ENCODE measurements at regions not wholly inside any gene's neighbourhood (a gene's known extent, or its start where the extent isn't known, plus 50 kb on each side); places are given as distances from the start of the nearest gene placed in this dataset.
"Not testable (repeated sequence)": the region's sequence is repeated elsewhere in the genome, so short reads cannot be mapped to it uniquely, and the experiment has no call there.

GRCh38 chr2:225773148-225773547 is 373.6 kb downstream of the NYAP2 start:
- FAIRE-seq, result no peak

DNA sequence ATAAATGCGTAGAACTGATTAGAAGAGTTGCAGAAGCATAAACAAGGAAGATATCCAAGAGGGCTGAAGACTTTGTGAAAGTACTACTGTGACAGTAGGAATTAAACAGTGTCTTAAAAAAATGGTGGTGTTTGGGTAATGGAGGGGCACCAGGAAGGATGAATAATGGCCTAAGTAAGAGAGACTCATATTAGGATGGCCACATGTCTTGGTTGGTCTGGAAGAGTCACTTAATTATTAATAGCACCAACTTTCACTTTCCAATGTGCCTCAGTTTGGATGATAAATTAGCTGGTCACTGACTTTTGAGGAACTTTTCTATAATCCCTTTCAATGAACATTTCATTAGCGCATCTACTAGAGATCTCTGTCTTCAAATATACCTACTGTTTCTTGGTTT is 372.2 kb downstream of the NYAP2 start:
- no peak for FAIRE-seq

DNA sequence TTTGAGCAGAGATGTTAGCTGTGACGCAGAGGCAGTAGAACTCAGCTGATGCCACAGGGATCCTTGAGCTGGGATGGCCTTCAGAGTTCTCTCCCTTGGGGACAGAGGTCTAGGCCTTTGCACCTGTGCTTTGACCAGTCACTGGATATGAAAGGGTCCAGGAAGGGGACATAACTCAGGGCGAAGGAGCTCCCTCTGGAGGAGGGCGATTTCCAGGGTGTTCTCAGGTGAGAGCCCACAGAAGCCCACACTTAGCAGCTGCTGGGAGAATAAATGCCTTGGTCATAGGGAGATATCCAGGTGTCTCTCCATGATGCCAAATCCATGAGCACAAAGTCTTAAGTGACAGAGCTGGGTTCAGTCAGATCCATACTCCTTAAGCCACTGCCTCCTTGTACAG is 369.2 kb downstream of the NYAP2 start:
- no peak for FAIRE-seq

- FAIRE-seq, result no peak
Observed at GRCh38 chr2:225766431-225766830, 366.9 kb downstream of the NYAP2 start.

DNA sequence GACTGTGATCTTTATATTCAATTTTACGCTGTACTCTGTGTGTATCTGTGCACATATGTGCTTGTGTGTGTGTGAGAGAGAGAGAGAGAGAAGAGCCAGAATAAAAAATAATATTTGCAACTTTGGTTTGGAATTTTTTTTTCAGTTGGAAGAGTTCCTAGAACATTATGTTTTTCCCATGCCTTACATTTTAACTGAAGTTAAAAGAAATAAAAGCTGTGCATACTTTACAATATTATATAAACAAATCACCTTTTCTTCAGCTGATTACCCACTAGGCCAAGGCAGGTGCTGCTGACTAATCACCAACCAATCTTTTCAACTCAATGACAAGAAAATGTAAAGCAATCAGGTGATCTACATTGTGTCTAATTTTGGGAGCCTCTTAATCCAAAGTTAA is 366.3 kb downstream of the NYAP2 start:
- FAIRE-seq, result no peak

- FAIRE-seq, result no peak
Observed at GRCh38 chr2:225764346-225764745, 364.8 kb downstream of the NYAP2 start.

DNA sequence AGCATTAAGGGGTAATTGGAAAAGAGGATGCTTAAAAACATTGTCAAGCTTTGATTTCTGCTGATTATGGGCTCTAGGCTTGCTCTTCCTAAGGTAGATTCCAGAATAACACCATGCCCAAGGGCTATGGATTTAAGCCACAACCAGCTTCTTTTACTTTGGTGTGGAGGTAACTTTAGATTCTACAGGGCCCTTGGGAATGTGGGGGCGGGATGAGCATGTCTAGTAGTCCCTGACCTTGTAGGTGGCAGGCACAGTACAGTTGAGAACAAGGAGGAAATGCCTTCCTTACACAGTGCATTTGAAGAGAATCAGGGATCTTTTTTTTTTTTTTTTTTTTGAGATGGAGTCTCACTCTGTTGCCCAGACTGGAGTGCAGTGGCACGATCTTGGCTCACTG is 364.2 kb downstream of the NYAP2 start:
- FAIRE-seq, result no peak

DNA sequence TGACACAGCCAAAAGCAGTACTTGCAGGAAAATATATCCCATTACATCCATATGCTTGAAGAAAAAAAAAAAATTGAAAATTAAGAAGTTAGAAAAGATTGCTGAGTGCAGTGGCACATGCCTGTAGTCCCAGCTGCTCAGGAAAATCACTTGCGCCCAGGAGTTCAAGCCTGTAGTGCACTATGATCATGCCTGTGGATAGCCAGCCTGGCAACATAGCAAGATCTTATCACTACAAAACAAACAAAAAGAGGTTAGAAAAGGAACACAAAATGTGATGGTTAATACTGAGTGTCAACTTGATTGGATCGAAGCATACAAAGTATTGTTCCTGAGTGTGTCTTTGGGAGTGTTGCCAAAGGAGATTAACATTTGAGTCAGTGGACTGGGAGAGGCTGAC is 361.9 kb downstream of the NYAP2 start:
- FAIRE-seq, result no peak

DNA sequence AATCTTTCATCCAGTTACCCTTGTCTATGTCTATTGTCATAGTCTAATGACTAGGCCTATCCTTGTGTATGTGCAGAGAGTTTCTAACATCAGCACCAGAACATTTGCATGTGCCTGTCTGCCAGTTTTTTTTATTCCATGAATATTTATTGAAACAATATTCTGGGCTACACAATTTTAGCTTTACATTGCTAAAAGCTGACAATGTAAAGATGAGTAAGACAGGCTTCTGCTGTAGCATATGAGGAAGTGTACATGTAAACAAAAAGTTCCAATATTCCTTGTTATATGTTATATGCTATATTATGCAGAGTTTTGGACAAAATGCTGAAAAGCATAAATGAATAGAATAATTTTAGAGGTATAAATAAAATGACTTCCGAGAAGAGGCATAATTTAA is 357.7 kb downstream of the NYAP2 start:
- no peak for FAIRE-seq

DNA sequence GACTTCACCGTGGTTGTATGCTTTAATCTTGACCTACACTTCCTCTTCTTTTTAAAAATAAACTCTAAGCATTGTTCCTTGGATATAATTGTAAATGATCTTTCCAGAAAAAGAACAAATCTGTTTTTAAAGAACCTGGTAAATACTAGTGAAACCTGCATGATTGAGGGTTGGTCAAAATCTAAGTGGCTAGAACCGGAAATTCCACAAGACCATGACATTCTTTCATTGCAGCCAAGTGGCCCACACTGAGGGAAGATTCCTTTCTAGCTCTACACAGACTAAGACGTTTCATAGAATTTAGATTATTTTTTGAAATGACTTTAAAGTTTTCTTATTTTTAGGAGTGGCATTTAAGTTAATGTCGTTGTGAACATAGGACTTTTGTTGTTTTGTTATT is 356.7 kb downstream of the NYAP2 start:
- no peak for FAIRE-seq

DNA sequence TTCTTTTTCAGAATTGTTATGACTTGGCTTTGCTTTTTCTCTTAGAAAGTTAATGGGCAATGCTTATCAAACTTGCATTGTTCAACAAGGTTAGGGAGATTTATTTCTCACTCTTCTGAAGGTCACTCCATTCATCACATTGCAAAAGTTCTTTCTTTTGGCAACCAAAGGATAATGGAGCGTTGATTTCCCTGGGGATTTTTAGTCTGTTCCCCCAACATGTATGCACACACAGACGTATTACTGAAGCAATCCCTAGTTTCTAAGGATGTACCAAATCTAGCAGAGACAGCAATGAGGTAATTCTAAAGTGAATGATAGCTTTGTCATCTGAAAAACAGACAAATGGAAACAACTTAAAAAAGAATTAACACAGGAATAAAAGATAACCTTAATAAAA is 349.1 kb downstream of the NYAP2 start:
- FAIRE-seq, result no peak

DNA sequence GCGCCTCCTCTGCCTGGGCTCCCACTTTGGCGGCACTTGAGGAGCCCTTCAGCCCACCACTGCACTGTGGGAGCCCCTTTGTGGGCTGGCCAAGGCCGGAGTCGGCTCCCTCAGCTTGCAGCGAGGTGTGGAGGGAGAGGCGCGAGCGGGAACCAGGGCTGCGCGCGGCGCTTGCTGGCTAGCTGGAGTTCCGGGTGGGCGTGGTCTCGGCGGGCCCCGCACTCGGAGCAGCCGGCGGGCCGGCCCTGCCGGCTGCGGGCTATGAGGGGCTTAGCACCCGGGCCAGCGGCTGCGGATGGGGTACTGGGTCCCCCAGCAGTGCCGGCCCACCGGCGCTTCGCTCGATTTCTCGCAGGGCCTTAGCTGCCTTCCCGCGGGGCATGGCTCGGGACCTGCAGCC is 344.5 kb downstream of the NYAP2 start:
- FAIRE-seq, result not testable (repeated sequence)

DNA sequence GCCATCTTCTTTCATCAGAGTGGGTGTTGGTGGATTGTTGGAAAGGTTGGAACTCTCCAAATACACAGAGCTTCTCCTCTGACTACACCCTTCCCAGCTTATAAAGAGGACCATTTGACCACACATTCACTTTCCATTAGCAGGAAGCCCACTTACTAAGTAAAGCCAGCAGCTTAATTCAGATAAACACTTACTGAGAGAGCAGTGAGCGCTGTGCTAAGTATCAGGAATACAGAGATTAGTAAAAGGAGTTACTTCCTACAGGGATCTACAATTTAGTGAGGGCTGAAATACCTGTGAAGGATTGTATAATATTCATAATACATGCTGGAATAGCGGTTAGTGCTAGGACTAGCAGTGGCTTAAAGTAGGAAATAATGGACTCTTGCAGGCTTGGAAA is 343.0 kb downstream of the NYAP2 start:
- no peak for FAIRE-seq

- FAIRE-seq, result no peak
Observed at GRCh38 chr2:225740086-225740485, 340.6 kb downstream of the NYAP2 start.

DNA sequence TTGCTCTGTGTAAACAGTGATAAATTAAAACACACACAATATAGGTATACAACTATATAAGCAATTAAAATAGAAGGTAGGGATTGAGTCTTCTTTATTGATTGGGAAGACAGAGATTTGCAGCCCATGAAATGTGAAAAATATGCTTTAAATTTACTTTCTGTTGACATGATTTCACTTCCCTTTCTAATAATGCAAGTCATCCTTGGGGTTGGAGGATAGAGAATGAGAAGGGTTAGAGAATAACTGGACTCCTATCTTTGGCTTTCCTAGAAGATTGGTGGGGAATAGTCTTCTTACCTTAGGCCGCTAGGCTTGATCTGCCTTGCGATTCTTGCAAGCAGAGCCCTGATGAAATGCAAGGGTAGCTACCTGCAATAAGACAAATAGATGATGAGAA is 339.8 kb downstream of the NYAP2 start:
- FAIRE-seq, result no peak

GRCh38 chr2:225738735-225739134 is 339.2 kb downstream of the NYAP2 start:
- no peak for FAIRE-seq

DNA sequence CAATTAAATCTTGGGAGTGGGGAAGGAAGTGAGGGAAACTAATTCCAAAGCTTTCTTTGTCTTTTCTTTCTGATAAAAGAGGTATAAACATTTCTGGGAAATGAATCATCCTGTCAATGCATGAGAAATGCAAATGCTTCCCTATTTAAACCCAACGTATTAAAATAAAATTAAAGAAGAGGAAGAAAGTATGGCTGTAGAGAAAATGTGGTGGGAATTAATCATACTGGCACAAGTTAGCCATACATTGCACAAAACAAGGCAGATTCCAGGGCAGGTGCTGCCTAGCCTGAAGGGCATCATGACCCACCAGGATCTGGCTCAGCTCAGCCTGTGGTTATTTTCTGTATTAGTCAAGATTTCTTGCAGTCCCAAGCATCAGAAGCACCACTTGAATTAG is 338.0 kb downstream of the NYAP2 start:
- no peak for FAIRE-seq

- no peak for FAIRE-seq
Observed at GRCh38 chr2:225735844-225736243, 336.3 kb downstream of the NYAP2 start.

DNA sequence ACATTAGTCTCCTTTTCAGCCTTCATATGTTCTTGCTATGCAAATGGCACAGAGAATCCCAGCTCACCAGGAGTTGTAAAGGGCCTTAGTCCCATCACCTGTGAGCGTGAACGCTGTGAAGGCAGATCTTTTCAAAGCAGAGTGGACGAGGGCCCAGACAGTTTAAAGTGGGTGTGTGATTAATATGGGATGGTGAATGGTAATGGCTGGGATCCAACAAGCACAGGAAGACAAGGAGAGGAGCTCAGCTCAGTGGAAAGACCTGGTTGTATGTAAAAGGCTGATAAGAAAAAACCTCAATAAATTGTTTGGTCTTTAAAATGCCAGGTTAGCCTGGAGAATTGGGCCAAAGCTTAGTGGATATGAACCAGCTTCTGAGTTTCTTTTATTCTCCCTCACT is 326.2 kb downstream of the NYAP2 start:
- FAIRE-seq, result no peak

All from A204.1 (cell line).